Thoracic aorta (tissue), 2 donors: ENCODE measurements at regions not wholly inside any gene's neighbourhood (a gene's known extent, or its start where the extent isn't known, plus 50 kb on each side); places are given as distances from the start of the nearest gene placed in this dataset.

Experiments
- ATAC-seq: fragments of 150-250 bp; one replicate; pipeline ENCODE4 v1.8.0; 2017; ENCODE audit warnings: low read depth; ENCODE audit not compliant: insufficient number of reproducible peaks, low FRiP score
- DNase-seq: peaks from one replicate; pipeline ENCODE4 v3.0.0-alpha.2; 2020; ENCODE audit warnings: low spot score
- H3K27ac ChIP-seq, 2 donors: fragments of 200-600 bp; sonication (generic); 1 replicate in 1 of 2; 2 replicates in 1 of 2; pipeline ENCODE4 v1.5.1; 2016; ENCODE audit warnings: mild to moderate bottlenecking in 2 of 2, moderate library complexity in 2 of 2
- H3K27me3 ChIP-seq: fragments of 200-600 bp; sonication (generic); replicated peaks from 2 replicates; pipeline ENCODE4 v1.6.0; 2016; ENCODE audit warnings: mild to moderate bottlenecking; ENCODE audit not compliant: insufficient read depth
- H3K36me3 ChIP-seq: fragments of 200-600 bp; sonication (generic); one replicate; pipeline ENCODE4 v1.5.1; 2016
- H3K4me1 ChIP-seq, 2 donors: fragments of 200-600 bp; sonication (generic); 1 replicate in 1 of 2; 2 replicates in 1 of 2; pipeline versions ENCODE4 v1.5.1 to v1.6.0; 2016; ENCODE audit warnings: low read depth in 2 of 2, mild to moderate bottlenecking in 1 of 2; ENCODE audit not compliant: control insufficient read depth in 1 of 2
- H3K4me3 ChIP-seq: fragments of 200-600 bp; sonication (generic); 2 replicates; pipeline ENCODE4 v1.5.1; 2016; ENCODE audit warnings: mild to moderate bottlenecking
- H3K9me3 ChIP-seq: fragments of 200-600 bp; sonication (generic); 2 replicates; pipeline ENCODE4 v1.5.1; 2016
- CTCF ChIP-seq: fragments of 200-600 bp; sonication (generic); IDR thresholded peaks from one replicate; pipeline ENCODE4 v1.5.1; 2019; ENCODE audit warnings: antibody characterized with exemption

- TF ChIP-seq CTCF = no peak
- ATAC-seq (no peak), DNase-seq (no peak)
- H3K4me1 ChIP-seq = no peaks in the 10 kb centered on the region
- H3K9me3 ChIP-seq = no peaks in the 10 kb centered on the region
- no peak overlapping the region for H3K4me3 ChIP-seq
- H3K27ac ChIP-seq = no peak overlapping the region
- no peaks in the 10 kb centered on the region for H3K36me3 ChIP-seq
- H3K27me3 ChIP-seq = no peaks in the 10 kb centered on the region
Observed at GRCh38 chr20:57037689-57038088, 228.8 kb downstream of the BMP7 start.

GRCh38 chr20:57038608-57039440 lies 227.6 kb downstream of the BMP7 start:
- TF ChIP-seq CTCF = no peak
- no peak overlapping the region for H3K27ac ChIP-seq
- H3K4me1 ChIP-seq = no peaks in the 10 kb centered on the region
- H3K27me3 ChIP-seq = no peaks in the 10 kb centered on the region
- no peak for DNase-seq
- no peaks in the 10 kb centered on the region for H3K9me3 ChIP-seq
- H3K36me3 ChIP-seq = no peaks in the 10 kb centered on the region
- ATAC-seq = no peak
- no peak overlapping the region for H3K4me3 ChIP-seq

DNA sequence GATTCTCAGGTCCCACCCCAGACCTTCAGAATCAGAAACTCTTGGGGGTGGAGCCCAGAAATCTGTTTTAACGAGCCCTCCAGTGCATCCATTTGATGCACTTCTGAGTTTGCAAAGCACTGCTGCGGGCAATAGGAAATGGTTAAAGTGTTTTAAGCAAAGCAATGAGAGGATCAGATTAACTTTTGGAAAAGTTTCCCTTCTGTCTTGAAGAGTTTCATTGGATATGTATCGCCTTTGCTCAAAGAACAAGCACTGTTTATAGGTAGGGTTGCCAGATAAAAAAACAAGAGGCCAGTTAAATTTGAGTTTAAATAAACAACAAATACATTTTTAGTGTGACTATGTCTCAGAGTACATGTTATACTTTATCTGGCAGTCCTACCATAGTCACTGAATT lies 226.0 kb downstream of the BMP7 start:
- H3K27ac ChIP-seq = no peak overlapping the region
- no peaks in the 10 kb centered on the region for H3K36me3 ChIP-seq
- ATAC-seq = no peak
- no peak for TF ChIP-seq CTCF
- H3K27me3 ChIP-seq = no peaks in the 10 kb centered on the region
- H3K9me3 ChIP-seq = no peaks in the 10 kb centered on the region
- H3K4me1 ChIP-seq = no peaks in the 10 kb centered on the region
- no peak overlapping the region for H3K4me3 ChIP-seq
- no peak for DNase-seq

DNA sequence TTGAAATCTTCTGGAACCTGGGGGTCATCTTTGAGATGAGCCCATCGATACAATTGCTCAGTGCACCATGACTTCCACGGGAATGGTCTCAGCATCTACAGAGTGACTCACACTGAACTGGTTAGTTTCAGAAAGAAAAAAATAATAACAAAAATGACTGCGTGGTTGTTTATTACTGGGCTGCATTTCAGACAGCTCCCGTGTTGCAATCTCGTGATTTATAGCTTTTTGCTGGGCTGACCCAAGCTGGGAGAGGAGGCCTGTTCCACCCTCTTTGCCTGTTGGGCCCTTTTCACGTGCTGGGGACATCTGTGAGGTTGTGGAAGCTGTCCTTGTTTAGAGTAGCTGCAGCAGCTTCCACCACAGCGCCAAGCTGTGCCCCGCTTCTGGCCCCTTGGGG lies 225.5 kb downstream of the BMP7 start:
- Histone ChIP-seq H3K4me3 (no peak overlapping the region), H3K27ac (no peak overlapping the region), H3K36me3 (no peaks in the 10 kb centered on the region), H3K27me3 (no peaks in the 10 kb centered on the region), H3K9me3 (no peaks in the 10 kb centered on the region), H3K4me1 (no peaks in the 10 kb centered on the region)
- ATAC-seq = no peak
- DNase-seq = no peak
- TF ChIP-seq CTCF = no peak

GRCh38 chr20:57043091-57043490 lies 223.3 kb downstream of the BMP7 start:
- Histone ChIP-seq H3K27ac (no peak overlapping the region), H3K9me3 (no peaks in the 10 kb centered on the region), H3K4me1 (no peaks in the 10 kb centered on the region), H3K27me3 (no peaks in the 10 kb centered on the region), H3K4me3 (no peak overlapping the region), H3K36me3 (no peaks in the 10 kb centered on the region)
- DNase-seq (no peak), ATAC-seq (no peak)
- TF ChIP-seq CTCF = no peak
